ENCODE measurements at regions not wholly inside any gene's neighbourhood (a gene's known extent, or its start where the extent isn't known, plus 50 kb on each side); places are given as distances from the start of the nearest gene placed in this dataset.

DNA sequence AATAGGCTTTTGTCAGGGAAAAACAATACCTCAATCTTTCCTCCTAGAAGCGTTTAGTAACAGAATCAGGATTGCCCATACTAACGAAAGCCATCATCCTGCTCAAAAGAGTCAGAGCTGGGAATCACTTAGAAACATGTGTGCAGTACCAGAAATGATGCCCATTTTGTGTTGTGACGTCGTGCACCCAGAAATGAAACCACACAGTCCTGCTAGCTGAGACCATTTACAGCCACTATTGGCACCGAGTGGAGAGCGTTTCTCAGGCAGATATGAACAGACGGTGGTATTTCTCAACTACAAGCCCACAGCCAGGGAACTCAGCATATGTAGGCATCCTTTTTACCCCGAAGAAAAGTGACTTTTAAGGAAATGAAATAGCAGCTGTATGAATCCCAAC is 284.3 kb upstream of the LRATD1 start:
- TF ChIP-seq, protein P1, sequence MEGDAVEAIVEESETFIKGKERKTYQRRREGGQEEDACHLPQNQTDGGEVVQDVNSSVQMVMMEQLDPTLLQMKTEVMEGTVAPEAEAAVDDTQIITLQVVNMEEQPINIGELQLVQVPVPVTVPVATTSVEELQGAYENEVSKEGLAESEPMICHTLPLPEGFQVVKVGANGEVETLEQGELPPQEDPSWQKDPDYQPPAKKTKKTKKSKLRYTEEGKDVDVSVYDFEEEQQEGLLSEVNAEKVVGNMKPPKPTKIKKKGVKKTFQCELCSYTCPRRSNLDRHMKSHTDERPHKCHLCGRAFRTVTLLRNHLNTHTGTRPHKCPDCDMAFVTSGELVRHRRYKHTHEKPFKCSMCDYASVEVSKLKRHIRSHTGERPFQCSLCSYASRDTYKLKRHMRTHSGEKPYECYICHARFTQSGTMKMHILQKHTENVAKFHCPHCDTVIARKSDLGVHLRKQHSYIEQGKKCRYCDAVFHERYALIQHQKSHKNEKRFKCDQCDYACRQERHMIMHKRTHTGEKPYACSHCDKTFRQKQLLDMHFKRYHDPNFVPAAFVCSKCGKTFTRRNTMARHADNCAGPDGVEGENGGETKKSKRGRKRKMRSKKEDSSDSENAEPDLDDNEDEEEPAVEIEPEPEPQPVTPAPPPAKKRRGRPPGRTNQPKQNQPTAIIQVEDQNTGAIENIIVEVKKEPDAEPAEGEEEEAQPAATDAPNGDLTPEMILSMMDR (IDR thresholded peaks at IDR 0.05), result no peak
- no peak for TF ChIP-seq POLR2A (IDR thresholded peaks at IDR 0.05)

Measured in Peyer's patch (tissue), 4 donors.